Thymus (tissue), 11 donors: ENCODE measurements at regions not wholly inside any gene's neighbourhood (a gene's known extent, or its start where the extent isn't known, plus 50 kb on each side); places are given as distances from the start of the nearest gene placed in this dataset.
"Not testable (repeated sequence)": the region's sequence is repeated elsewhere in the genome, so short reads cannot be mapped to it uniquely, and the experiment has no call there.

ENCODE experiments used
- DNase-seq, 9 donors: peaks; one replicate each; pipeline ENCODE4 v3.0.0-alpha.2; 2013; ENCODE audit warnings: low spot score in 9 of 9, low read depth in 6 of 9, missing footprints in 1 of 9
- H3K27ac ChIP-seq, 2 donors: one replicate each; pipeline ENCODE4 v1.5.1; 2013; ENCODE audit warnings: control low read depth in 1 of 2, low read depth in 1 of 2, low read length in 1 of 2, mild to moderate bottlenecking in 1 of 2, moderate library complexity in 1 of 2
- H3K27me3 ChIP-seq, 2 donors: one replicate each; pipeline ENCODE4 v1.5.1; 2013; ENCODE audit warnings: low read length in 1 of 2; ENCODE audit not compliant: control insufficient read depth in 2 of 2, insufficient read depth in 1 of 2
- H3K36me3 ChIP-seq, 2 donors: one replicate each; pipeline ENCODE4 v1.5.1; 2013; ENCODE audit warnings: low read length in 1 of 2, mild to moderate bottlenecking in 1 of 2, moderate library complexity in 1 of 2; ENCODE audit not compliant: control insufficient read depth in 2 of 2, insufficient read depth in 2 of 2
- H3K4me1 ChIP-seq, 2 donors: one replicate each; pipeline ENCODE4 v1.5.1; 2013; ENCODE audit warnings: low read length in 2 of 2; ENCODE audit not compliant: control insufficient read depth in 2 of 2, insufficient read depth in 2 of 2
- H3K4me3 ChIP-seq, 2 donors: one replicate each; pipeline ENCODE4 v1.5.1; 2013; ENCODE audit warnings: low read length in 2 of 2, control low read depth in 1 of 2, mild to moderate bottlenecking in 1 of 2
- H3K9me3 ChIP-seq, 2 donors: one replicate each; pipeline ENCODE4 v1.5.1; 2013; ENCODE audit warnings: low read length in 1 of 2, mild to moderate bottlenecking in 1 of 2; ENCODE audit not compliant: control insufficient read depth in 2 of 2, insufficient read depth in 1 of 2
- WGBS: extraction: QIAGEN DNeasy Blood & Tissue Kit; methylation state at CpG from one replicate; pipeline ENCODE4 v1.1.7; 2013; 5-methylcytosine and 5-hydroxymethylcytosine counted together
- donor health status: healthy.

DNA sequence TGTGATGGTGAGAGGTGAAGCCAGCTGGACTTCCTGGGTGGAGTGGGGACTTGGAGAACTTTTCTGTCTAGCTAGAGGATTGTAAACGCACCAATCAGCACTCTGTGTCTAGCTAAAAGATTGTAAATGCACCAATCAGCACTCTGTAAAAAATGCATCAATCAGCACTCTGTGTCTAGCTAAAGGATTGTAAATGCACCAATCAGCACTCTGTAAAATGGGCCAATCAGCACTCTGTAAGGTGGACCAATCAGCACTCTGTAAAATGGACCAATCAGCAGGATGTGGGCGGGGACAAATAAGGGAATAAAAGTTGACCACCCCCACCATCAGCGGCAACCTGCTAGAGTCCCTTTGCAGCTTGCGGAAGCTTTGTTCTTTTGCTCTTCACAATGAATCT lies 185.9 kb downstream of the RPS24 start:
- H3K4me1 ChIP-seq: peaks cover 7 to 24% of the 10 kb centered on the region in 2 donors
- H3K27me3 ChIP-seq, H3K9me3 ChIP-seq, H3K27ac ChIP-seq, H3K4me3 ChIP-seq, H3K36me3 ChIP-seq, DNase-seq: not testable (repeated sequence)
- 97% methylated on average over 4 of the region's 4 CpGs for WGBS

DNA sequence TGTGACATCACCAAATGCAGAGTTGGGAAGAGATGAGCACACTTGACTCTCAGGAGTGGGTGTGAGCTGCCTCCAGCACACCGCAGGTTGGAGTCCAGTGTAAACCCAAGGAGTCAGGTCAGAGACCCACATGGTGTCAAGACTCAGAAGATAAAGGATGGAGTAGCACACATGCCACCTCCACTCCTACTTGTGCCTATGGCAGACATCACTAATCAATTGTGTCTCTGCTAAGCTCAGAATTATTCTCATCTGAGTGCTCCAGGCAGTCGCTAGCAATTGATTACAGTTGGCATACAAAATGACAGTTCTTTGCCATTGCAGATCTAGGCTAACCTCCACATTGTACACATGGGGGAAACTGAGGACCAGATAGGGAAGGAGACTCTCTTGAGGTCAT lies 187.1 kb downstream of the RPS24 start:
- Histone ChIP-seq H3K9me3 (peaks cover 0 to 6% of the 10 kb centered on the region in 2 donors), H3K4me3 (no peak overlapping the region), H3K36me3 (no peaks in the 10 kb centered on the region), H3K27ac (no peak overlapping the region), H3K27me3 (peaks cover 0 to 2% of the 10 kb centered on the region in 2 donors), H3K4me1 (peaks cover 1 to 12% of the 10 kb centered on the region in 2 donors)
- 92% methylated on average over 2 of the region's 2 CpGs for WGBS
- DNase-seq: no peak

- 93% methylated on average over 11 of the region's 11 CpGs for WGBS
- H3K4me1 ChIP-seq: peaks cover 0 to 7% of the 10 kb centered on the region in 2 donors
- H3K9me3 ChIP-seq: peaks cover 0 to 6% of the 10 kb centered on the region in 2 donors
- H3K36me3 ChIP-seq: no peaks in the 10 kb centered on the region
- no peaks in the 10 kb centered on the region for H3K27me3 ChIP-seq
- H3K4me3 ChIP-seq: no peak overlapping the region
- H3K27ac ChIP-seq: no peak overlapping the region
- no peak for DNase-seq
Measured at GRCh38 chr10:78222096-78222790, 188.6 kb downstream of the RPS24 start.

DNA sequence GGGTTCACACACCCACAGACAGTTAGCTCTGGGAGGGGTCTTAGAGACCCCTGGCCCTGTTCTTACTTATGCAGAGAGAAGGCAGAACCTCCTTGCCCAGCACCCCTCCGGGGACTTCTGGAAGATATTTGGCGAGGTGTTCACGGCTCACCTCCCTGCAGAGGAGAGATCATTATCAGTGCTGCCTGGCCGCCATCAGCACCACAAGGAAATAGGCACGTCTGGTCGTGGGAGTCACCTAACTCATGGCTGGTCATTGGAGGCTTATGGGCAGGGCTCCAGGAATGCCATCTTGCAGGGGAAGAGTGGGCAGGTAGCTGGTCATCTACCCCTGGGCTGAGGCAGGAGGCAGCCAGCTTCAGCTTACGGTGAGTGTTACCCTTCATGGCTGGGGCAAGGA lies 189.4 kb downstream of the RPS24 start:
- Histone ChIP-seq H3K9me3 (peaks cover 0 to 6% of the 10 kb centered on the region in 2 donors), H3K4me1 (peaks cover 4 to 9% of the 10 kb centered on the region in 2 donors), H3K27me3 (no peaks in the 10 kb centered on the region), H3K27ac (no peak overlapping the region), H3K36me3 (no peaks in the 10 kb centered on the region), H3K4me3 (no peak overlapping the region)
- 78% methylated on average over 7 of the region's 7 CpGs for WGBS
- DNase-seq: no peak

DNA sequence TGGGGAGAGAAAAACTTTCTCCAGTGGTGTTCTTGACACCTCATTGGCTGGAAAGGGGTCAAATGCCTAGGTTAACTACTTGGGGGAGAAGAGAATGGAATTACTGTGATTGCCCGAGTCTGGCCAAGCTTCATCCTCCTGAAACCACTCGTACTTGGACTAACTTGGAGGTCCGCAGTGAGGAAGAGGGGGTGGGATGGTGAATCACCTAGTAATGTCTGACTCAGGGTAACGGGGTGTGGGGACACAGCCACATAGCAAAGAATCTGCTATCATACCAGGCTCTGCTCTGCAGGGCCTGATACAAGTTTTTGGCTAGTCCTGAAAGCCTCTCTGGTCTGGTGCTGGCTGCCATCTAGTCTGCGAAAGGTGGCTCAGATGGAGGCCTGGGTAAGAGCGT lies 190.9 kb downstream of the RPS24 start:
- Histone ChIP-seq H3K9me3 (peaks cover 0 to 6% of the 10 kb centered on the region in 2 donors), H3K36me3 (no peaks in the 10 kb centered on the region), H3K4me3 (no peak overlapping the region), H3K27me3 (no peaks in the 10 kb centered on the region), H3K27ac (no peak overlapping the region), H3K4me1 (peaks cover 4 to 18% of the 10 kb centered on the region in 2 donors)
- no peak for DNase-seq
- WGBS: 97% methylated on average over 6 of the region's 6 CpGs

DNA sequence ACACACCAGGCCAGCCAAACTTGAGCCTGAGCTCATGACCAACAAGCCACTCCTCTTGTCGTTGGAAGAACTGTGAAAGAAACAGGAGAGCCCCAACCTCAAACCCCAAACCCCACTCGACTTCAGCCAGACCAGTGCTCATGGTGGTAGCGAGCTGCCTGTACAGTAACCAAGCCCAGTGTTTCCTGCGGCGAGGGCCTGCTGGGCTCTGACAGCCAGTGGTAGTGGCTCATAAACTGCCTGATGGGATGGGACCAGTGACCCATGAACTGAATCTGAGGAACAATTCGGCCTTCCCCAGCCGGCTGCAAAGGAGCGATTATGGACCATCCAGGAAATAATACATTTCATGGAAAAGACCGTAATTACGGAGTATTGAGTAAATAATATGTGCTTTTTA lies 191.9 kb downstream of the RPS24 start:
- Histone ChIP-seq H3K27ac (no peak overlapping the region), H3K9me3 (peaks cover 0 to 4% of the 10 kb centered on the region in 2 donors), H3K4me3 (no peak overlapping the region), H3K27me3 (no peaks in the 10 kb centered on the region), H3K36me3 (no peaks in the 10 kb centered on the region), H3K4me1 (peaks cover 4 to 18% of the 10 kb centered on the region in 2 donors)
- DNase-seq: no peak
- 95% methylated on average over 10 of the region's 10 CpGs for WGBS

GRCh38 chr10:78229489-78229888 lies 195.8 kb downstream of the RPS24 start:
- no peak for DNase-seq
- Histone ChIP-seq H3K4me1 (peaks cover 4 to 18% of the 10 kb centered on the region in 2 donors), H3K27me3 (no peaks in the 10 kb centered on the region), H3K27ac (no peak overlapping the region), H3K36me3 (no peaks in the 10 kb centered on the region), H3K4me3 (no peak overlapping the region), H3K9me3 (peaks cover 0 to 3% of the 10 kb centered on the region in 2 donors)
- 92% methylated on average over 9 of the region's 9 CpGs for WGBS

DNA sequence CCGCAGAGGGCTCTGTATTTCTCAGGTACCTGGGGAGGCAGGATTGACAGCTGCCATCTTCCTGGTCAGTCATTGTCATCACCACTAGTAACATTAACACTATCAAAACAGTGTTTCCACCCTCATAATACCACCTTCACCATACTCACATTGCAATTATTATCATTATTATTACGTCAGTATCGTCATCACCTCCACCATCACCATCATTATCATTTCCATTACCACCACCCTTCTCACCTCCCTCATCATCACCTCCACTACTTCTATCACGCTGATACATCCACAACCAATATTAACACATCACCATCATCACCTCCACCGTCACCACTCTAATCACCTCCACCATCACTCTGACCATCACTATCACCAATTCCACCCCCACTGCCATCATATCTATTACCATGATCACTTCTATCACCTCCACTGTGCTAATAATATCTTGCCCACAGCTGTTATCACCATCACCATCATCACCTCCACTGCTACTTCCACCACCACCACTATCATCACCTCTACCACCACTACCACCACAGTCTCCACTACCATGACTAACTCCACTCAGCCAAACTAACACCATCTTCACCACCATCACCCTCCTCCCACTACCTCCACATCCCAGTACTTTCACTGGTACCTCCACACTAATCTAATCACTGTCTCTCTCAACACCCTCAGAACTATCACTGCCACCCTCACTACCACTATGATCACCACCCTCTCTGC lies 196.4 kb downstream of the RPS24 start:
- H3K27ac ChIP-seq: no peak overlapping the region
- DNase-seq: no peak
- peaks cover 0 to 3% of the 10 kb centered on the region in 2 donors for H3K9me3 ChIP-seq
- WGBS: 96% methylated on average over 5 of the region's 5 CpGs
- peaks cover 4 to 18% of the 10 kb centered on the region in 2 donors for H3K4me1 ChIP-seq
- H3K36me3 ChIP-seq: no peaks in the 10 kb centered on the region
- H3K4me3 ChIP-seq: no peak overlapping the region
- no peaks in the 10 kb centered on the region for H3K27me3 ChIP-seq

GRCh38 chr10:78231327-78231726 lies 197.7 kb downstream of the RPS24 start:
- no peak for DNase-seq
- H3K27me3 ChIP-seq: no peaks in the 10 kb centered on the region
- no peaks in the 10 kb centered on the region for H3K9me3 ChIP-seq
- H3K36me3 ChIP-seq: no peaks in the 10 kb centered on the region
- peaks cover 4 to 18% of the 10 kb centered on the region in 2 donors for H3K4me1 ChIP-seq
- H3K4me3 ChIP-seq: no peak overlapping the region
- H3K27ac ChIP-seq: no peak overlapping the region
- WGBS: 86% methylated on average over 5 of the region's 5 CpGs
